ENCODE measurements at regions not wholly inside any gene's neighbourhood (a gene's known extent, or its start where the extent isn't known, plus 50 kb on each side); places are given as distances from the start of the nearest gene placed in this dataset.

DNA sequence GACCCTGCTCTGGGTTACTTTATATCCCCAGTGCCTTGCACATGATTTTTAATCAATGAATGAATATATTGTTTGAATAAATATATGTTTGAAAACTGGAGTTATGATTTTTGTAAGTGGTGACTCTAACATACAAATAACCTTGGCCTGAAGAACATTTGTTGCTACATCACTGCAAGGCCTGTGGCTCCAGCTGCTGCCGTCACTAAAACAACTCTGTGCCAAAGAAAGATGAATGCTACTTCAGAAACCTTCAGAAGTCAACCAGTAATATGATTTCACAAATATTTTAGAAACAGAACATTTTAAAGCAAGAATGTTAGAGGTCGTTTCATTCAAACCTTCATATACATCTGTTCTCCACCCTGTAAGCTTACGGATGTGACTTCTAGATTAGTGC is 60.6 kb upstream of the SEC16B start:
- peak overlapping the region in 1 of 2 donors; percentile 15 for H3K27ac ChIP-seq (ENCODE audit: low read depth in 1 of 2, low read length in 2 of 2)
- 77% methylated on average over 3 of the region's 3 CpGs for WGBS

DNA sequence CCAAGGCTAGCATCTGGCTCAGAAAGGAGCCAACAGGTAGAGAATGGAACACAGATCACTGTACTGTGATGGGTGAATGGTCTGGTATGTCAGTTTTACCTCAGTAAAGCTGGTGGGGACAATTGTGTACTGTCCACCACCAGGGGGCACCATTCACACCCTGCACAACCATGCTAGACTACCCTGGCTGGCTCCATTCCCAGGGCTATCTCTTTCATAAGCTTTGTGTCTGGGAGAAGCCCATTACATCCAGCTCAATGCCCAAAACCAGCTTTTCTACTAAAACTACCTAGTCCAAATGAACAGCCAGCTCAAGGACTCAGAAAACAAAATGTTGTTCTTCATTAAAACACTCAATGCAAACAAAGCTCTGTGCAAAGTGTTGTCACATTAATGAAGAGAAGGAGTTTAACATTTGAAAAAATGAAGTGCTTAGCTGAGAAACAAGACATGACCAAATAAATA is 62.0 kb upstream of the RASAL2 start:
- H3K4me3 ChIP-seq (ENCODE audit: low read depth in 1 of 3, low read length in 3 of 3), result no peak overlapping the region
- DNase-seq (ENCODE audit: low spot score), result peak; percentile 83
- H3K27me3 ChIP-seq (ENCODE audit: control insufficient read depth in 4 of 4, insufficient read depth in 4 of 4, low read length in 3 of 4), result no peaks in the 10 kb centered on the region
- H3K4me1 ChIP-seq (ENCODE audit: control insufficient read depth in 4 of 4, insufficient read depth in 4 of 4, low read length in 3 of 4), result peaks cover 21 to 63% (median 49%) of the 10 kb centered on the region in 4 donors
- no peak overlapping the region for H3K9ac ChIP-seq (ENCODE audit: low read depth in 1 of 2, low read length in 2 of 2)
- no peaks in the 10 kb centered on the region for H3K9me3 ChIP-seq (ENCODE audit: control insufficient read depth in 4 of 4, low read length in 3 of 4)
- H3K36me3 ChIP-seq (ENCODE audit: control insufficient read depth in 4 of 4, insufficient read depth in 3 of 4, low read depth in 1 of 4, low read length in 3 of 4), result peaks cover 0 to 3% (median under 1%) of the 10 kb centered on the region in 4 donors
- H3K27ac ChIP-seq (ENCODE audit: low read depth in 1 of 2, low read length in 2 of 2), result no peak overlapping the region
- TF ChIP-seq JUND (IDR thresholded peaks at IDR 0.05) (no peak), RXRA (IDR thresholded peaks at IDR 0.05) (peak; percentile 34 to 39), SP1 (IDR thresholded peaks at IDR 0.05) (peak; percentile 42), RAD21 (IDR thresholded peaks at IDR 0.05) (peak; percentile 96 to 98), HNF4A (conservative IDR thresholded peaks at IDR 0.05) (peak; percentile 20 to 34), YY1 (IDR thresholded peaks at IDR 0.05) (peak; percentile 67)
- TF ChIP-seq, protein P1, sequence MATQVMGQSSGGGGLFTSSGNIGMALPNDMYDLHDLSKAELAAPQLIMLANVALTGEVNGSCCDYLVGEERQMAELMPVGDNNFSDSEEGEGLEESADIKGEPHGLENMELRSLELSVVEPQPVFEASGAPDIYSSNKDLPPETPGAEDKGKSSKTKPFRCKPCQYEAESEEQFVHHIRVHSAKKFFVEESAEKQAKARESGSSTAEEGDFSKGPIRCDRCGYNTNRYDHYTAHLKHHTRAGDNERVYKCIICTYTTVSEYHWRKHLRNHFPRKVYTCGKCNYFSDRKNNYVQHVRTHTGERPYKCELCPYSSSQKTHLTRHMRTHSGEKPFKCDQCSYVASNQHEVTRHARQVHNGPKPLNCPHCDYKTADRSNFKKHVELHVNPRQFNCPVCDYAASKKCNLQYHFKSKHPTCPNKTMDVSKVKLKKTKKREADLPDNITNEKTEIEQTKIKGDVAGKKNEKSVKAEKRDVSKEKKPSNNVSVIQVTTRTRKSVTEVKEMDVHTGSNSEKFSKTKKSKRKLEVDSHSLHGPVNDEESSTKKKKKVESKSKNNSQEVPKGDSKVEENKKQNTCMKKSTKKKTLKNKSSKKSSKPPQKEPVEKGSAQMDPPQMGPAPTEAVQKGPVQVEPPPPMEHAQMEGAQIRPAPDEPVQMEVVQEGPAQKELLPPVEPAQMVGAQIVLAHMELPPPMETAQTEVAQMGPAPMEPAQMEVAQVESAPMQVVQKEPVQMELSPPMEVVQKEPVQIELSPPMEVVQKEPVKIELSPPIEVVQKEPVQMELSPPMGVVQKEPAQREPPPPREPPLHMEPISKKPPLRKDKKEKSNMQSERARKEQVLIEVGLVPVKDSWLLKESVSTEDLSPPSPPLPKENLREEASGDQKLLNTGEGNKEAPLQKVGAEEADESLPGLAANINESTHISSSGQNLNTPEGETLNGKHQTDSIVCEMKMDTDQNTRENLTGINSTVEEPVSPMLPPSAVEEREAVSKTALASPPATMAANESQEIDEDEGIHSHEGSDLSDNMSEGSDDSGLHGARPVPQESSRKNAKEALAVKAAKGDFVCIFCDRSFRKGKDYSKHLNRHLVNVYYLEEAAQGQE (IDR thresholded peaks at IDR 0.05), result no peak
- TF ChIP-seq, protein P2, sequence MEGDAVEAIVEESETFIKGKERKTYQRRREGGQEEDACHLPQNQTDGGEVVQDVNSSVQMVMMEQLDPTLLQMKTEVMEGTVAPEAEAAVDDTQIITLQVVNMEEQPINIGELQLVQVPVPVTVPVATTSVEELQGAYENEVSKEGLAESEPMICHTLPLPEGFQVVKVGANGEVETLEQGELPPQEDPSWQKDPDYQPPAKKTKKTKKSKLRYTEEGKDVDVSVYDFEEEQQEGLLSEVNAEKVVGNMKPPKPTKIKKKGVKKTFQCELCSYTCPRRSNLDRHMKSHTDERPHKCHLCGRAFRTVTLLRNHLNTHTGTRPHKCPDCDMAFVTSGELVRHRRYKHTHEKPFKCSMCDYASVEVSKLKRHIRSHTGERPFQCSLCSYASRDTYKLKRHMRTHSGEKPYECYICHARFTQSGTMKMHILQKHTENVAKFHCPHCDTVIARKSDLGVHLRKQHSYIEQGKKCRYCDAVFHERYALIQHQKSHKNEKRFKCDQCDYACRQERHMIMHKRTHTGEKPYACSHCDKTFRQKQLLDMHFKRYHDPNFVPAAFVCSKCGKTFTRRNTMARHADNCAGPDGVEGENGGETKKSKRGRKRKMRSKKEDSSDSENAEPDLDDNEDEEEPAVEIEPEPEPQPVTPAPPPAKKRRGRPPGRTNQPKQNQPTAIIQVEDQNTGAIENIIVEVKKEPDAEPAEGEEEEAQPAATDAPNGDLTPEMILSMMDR (IDR thresholded peaks at IDR 0.05; ENCODE audit: low read depth, low read length, missing input control), result peak; percentile 89

More for the DNA sequence above, 60.6 kb upstream of the SEC16B start:
- no peak for TF ChIP-seq FOXA2 (IDR thresholded peaks at IDR 0.05)
- TF ChIP-seq SP1 (IDR thresholded peaks at IDR 0.05), result no peak
- TF ChIP-seq, protein P3, sequence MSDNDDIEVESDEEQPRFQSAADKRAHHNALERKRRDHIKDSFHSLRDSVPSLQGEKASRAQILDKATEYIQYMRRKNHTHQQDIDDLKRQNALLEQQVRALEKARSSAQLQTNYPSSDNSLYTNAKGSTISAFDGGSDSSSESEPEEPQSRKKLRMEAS (IDR thresholded peaks at IDR 0.05), result no peak
- TF ChIP-seq HNF4G (IDR thresholded peaks at IDR 0.05), result no peak
- TF ChIP-seq JUND (IDR thresholded peaks at IDR 0.05), result no peak
- no peak for TF ChIP-seq RAD21 (IDR thresholded peaks at IDR 0.05)
- no peak for TF ChIP-seq HNF4A (conservative IDR thresholded peaks at IDR 0.05)
- TF ChIP-seq EGR1 (IDR thresholded peaks at IDR 0.05; ENCODE audit: low read depth in 2 of 2), result no peak
- TF ChIP-seq RXRA (IDR thresholded peaks at IDR 0.05), result no peak
- TF ChIP-seq NR2F2 (IDR thresholded peaks at IDR 0.05), result no peak
- TF ChIP-seq, protein P1 (IDR thresholded peaks at IDR 0.05), result no peak
- no peak for TF ChIP-seq FOXA1 (IDR thresholded peaks at IDR 0.05)
- TF ChIP-seq, protein P4, sequence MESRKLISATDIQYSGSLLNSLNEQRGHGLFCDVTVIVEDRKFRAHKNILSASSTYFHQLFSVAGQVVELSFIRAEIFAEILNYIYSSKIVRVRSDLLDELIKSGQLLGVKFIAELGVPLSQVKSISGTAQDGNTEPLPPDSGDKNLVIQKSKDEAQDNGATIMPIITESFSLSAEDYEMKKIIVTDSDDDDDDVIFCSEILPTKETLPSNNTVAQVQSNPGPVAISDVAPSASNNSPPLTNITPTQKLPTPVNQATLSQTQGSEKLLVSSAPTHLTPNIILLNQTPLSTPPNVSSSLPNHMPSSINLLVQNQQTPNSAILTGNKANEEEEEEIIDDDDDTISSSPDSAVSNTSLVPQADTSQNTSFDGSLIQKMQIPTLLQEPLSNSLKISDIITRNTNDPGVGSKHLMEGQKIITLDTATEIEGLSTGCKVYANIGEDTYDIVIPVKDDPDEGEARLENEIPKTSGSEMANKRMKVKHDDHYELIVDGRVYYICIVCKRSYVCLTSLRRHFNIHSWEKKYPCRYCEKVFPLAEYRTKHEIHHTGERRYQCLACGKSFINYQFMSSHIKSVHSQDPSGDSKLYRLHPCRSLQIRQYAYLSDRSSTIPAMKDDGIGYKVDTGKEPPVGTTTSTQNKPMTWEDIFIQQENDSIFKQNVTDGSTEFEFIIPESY (IDR thresholded peaks at IDR 0.05), result no peak
- TF ChIP-seq, protein P2 (IDR thresholded peaks at IDR 0.05; ENCODE audit: low read depth, low read length, missing input control), result no peak
- Histone ChIP-seq H3K9ac (ENCODE audit: low read depth in 1 of 2, low read length in 2 of 2) (no peak overlapping the region), H3K36me3 (ENCODE audit: control insufficient read depth in 4 of 4, insufficient read depth in 3 of 4, low read depth in 1 of 4, low read length in 3 of 4) (peaks cover 0 to 4% (median 1%) of the 10 kb centered on the region in 4 donors), H3K9me3 (ENCODE audit: control insufficient read depth in 4 of 4, low read length in 3 of 4) (no peaks in the 10 kb centered on the region), H3K4me3 (ENCODE audit: low read depth in 1 of 3, low read length in 3 of 3) (no peak overlapping the region), H3K4me1 (ENCODE audit: control insufficient read depth in 4 of 4, insufficient read depth in 4 of 4, low read length in 3 of 4) (peaks cover 14 to 50% (median 42%) of the 10 kb centered on the region in 4 donors), H3K27me3 (ENCODE audit: control insufficient read depth in 4 of 4, insufficient read depth in 4 of 4, low read length in 3 of 4) (no peaks in the 10 kb centered on the region)
- no peak for DNase-seq (ENCODE audit: low spot score)

Data from liver (tissue), 8 donors.